ENCODE measurements at regions not wholly inside any gene's neighbourhood (a gene's known extent, or its start where the extent isn't known, plus 50 kb on each side); places are given as distances from the start of the nearest gene placed in this dataset.

DNA sequence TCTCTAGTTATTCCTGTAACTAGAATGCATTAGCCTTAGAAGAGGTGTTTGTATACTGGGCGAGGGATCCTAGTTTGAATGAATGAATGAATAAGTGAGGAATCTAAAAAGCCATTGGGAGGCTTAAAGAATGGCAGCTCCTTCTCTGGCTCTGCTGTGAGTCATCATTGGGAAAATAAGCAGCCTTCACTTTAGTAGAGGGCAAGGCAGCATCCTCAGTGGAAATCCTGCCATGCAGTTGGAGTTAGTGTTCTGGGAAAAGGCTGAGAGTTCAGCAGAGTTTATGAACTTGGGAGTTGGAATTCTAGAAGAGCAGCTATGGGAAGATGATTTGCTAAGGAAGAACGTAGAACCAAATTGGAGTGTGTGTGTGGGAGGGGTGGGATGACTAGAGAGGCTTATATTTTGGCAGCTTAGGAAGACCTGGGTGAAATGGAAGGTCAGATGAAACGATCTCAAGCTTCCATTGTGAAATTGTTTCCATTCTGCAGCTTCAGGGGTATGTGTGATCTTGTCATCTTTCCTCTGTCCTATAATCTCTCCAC is 120.8 kb downstream of the PTCSC3 start:
- TF ChIP-seq, protein P1, sequence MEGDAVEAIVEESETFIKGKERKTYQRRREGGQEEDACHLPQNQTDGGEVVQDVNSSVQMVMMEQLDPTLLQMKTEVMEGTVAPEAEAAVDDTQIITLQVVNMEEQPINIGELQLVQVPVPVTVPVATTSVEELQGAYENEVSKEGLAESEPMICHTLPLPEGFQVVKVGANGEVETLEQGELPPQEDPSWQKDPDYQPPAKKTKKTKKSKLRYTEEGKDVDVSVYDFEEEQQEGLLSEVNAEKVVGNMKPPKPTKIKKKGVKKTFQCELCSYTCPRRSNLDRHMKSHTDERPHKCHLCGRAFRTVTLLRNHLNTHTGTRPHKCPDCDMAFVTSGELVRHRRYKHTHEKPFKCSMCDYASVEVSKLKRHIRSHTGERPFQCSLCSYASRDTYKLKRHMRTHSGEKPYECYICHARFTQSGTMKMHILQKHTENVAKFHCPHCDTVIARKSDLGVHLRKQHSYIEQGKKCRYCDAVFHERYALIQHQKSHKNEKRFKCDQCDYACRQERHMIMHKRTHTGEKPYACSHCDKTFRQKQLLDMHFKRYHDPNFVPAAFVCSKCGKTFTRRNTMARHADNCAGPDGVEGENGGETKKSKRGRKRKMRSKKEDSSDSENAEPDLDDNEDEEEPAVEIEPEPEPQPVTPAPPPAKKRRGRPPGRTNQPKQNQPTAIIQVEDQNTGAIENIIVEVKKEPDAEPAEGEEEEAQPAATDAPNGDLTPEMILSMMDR (IDR thresholded peaks at IDR 0.05; ENCODE audit: insufficient read depth, low read depth, low read length), result no peak
- no peak for TF ChIP-seq EZH2 (IDR thresholded peaks at IDR 0.05; ENCODE audit: insufficient read depth, low read length)
- H3K4me3 Mint-ChIP-seq (ENCODE audit: unreplicated experiment), result no peak overlapping the region
- Histone ChIP-seq H3K4me1 (ENCODE audit: insufficient read depth, low read length) (peaks cover 4% of the 10 kb centered on the region), H3K36me3 (ENCODE audit: insufficient read depth, low read length) (no peaks in the 10 kb centered on the region), H4K20me1 (ENCODE audit: insufficient read depth, low read length) (no peaks in the 10 kb centered on the region), H3K9ac (ENCODE audit: low read length) (no peak overlapping the region), H3K4me2 (ENCODE audit: low read length) (no peak overlapping the region), H3K27me3 (ENCODE audit: insufficient read depth, low read length) (no peaks in the 10 kb centered on the region), H3K79me2 (ENCODE audit: insufficient read depth, low read length) (no peaks in the 10 kb centered on the region), H3K4me3 (ENCODE audit: insufficient read depth, low read depth, low read length) (no peak overlapping the region), H3K9me3 (ENCODE audit: insufficient read depth, low read depth, low read length) (no peaks in the 10 kb centered on the region), H3K27ac (ENCODE audit: low read depth, low read length) (no peak overlapping the region), H2AFZ (ENCODE audit: low read depth, low read length) (no peak overlapping the region)
- H3K9me3 Mint-ChIP-seq (ENCODE audit: unreplicated experiment), result no peaks in the 10 kb centered on the region
- no peaks in the 10 kb centered on the region for H3K36me3 Mint-ChIP-seq (ENCODE audit: low read depth, unreplicated experiment)
- H3K4me1 Mint-ChIP-seq (ENCODE audit: low read depth, unreplicated experiment), result peaks cover 5% of the 10 kb centered on the region
- peak; percentile 13 for DNase-seq (ENCODE audit: low read depth)
- peaks cover 3% of the 10 kb centered on the region for H3K27me3 Mint-ChIP-seq (ENCODE audit: low read depth, unreplicated experiment)
- H3K27ac Mint-ChIP-seq (ENCODE audit: unreplicated experiment), result no peak overlapping the region
- FAIRE-seq, result no peak

DNA sequence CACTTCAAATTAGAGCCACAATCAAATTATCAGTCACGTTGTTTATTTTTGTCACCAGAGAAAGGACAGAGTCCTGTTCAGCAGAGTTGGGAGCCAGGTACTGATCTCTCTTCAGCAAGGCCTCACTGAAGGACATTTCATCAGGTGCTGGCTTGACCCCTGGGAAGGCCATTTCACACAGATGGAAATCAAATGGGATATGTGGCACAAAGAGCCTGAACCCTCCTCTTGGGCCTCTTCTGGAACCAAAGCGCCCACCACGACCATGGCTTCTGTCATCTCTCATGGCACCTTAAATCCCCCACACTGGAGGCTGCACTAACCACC is 121.5 kb downstream of the PTCSC3 start:
- no peaks in the 10 kb centered on the region for H3K9me3 Mint-ChIP-seq (ENCODE audit: unreplicated experiment)
- FAIRE-seq, result no peak
- TF ChIP-seq EZH2 (IDR thresholded peaks at IDR 0.05; ENCODE audit: insufficient read depth, low read length), result no peak
- TF ChIP-seq, protein P1 (IDR thresholded peaks at IDR 0.05; ENCODE audit: insufficient read depth, low read depth, low read length), result no peak
- Histone ChIP-seq H4K20me1 (ENCODE audit: insufficient read depth, low read length) (no peaks in the 10 kb centered on the region), H3K4me2 (ENCODE audit: low read length) (no peak overlapping the region), H3K4me1 (ENCODE audit: insufficient read depth, low read length) (peaks cover 4% of the 10 kb centered on the region), H3K9ac (ENCODE audit: low read length) (no peak overlapping the region), H3K27ac (ENCODE audit: low read depth, low read length) (no peak overlapping the region), H3K4me3 (ENCODE audit: insufficient read depth, low read depth, low read length) (no peak overlapping the region), H3K27me3 (ENCODE audit: insufficient read depth, low read length) (no peaks in the 10 kb centered on the region), H3K36me3 (ENCODE audit: insufficient read depth, low read length) (no peaks in the 10 kb centered on the region), H3K79me2 (ENCODE audit: insufficient read depth, low read length) (no peaks in the 10 kb centered on the region), H2AFZ (ENCODE audit: low read depth, low read length) (no peak overlapping the region), H3K9me3 (ENCODE audit: insufficient read depth, low read depth, low read length) (no peaks in the 10 kb centered on the region)
- no peaks in the 10 kb centered on the region for H3K36me3 Mint-ChIP-seq (ENCODE audit: low read depth, unreplicated experiment)
- H3K27ac Mint-ChIP-seq (ENCODE audit: unreplicated experiment), result no peak overlapping the region
- peaks cover 5% of the 10 kb centered on the region for H3K4me1 Mint-ChIP-seq (ENCODE audit: low read depth, unreplicated experiment)
- H3K4me3 Mint-ChIP-seq (ENCODE audit: unreplicated experiment), result no peak overlapping the region
- H3K27me3 Mint-ChIP-seq (ENCODE audit: low read depth, unreplicated experiment), result peaks cover 3% of the 10 kb centered on the region
- DNase-seq (ENCODE audit: low read depth), result no peak

DNA sequence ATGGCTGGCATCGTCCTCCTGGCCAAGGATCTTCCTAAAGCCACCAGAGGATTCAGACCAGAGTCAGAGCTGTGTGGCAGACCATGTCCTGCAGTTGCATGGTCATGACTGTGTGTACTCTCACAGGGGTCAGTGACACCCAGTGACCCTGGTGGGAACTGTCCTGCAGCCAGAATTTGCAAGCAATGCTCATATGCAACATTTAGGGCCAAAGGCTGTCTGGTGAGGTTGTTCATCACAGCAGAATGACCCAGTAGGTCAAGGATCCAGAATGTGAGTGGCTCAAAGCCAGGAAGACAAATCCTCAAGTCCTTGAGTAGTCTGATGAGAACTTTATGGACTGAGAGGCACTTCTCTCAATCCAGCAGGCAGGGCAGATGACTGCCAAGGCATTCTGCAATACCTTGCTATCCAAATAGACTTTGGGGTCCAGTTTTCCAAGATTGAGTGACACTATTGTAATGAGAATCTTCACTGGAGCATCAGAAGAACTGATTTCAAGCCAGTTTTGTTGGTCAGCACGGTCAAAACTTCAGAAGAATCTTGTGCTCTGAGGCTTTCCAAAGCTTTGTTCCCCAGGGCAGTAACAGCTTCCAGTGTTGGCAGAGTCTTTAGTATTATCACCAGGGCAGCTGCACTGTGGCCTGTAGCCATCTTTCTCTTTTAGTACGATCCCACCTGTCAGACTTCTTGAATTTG is 122.0 kb downstream of the PTCSC3 start:
- no peak overlapping the region for H3K4me3 ChIP-seq (ENCODE audit: insufficient read depth, low read depth, low read length)
- H2AFZ ChIP-seq (ENCODE audit: low read depth, low read length), result no peak overlapping the region
- Mint-ChIP-seq H3K27me3 (ENCODE audit: low read depth, unreplicated experiment) (peaks cover 3% of the 10 kb centered on the region), H3K9me3 (ENCODE audit: unreplicated experiment) (no peaks in the 10 kb centered on the region), H3K36me3 (ENCODE audit: low read depth, unreplicated experiment) (no peaks in the 10 kb centered on the region), H3K27ac (ENCODE audit: unreplicated experiment) (no peak overlapping the region), H3K4me1 (ENCODE audit: low read depth, unreplicated experiment) (peaks cover 5% of the 10 kb centered on the region), H3K4me3 (ENCODE audit: unreplicated experiment) (no peak overlapping the region)
- FAIRE-seq (no peak), DNase-seq (ENCODE audit: low read depth) (no peak)
- H3K79me2 ChIP-seq (ENCODE audit: insufficient read depth, low read length), result no peaks in the 10 kb centered on the region
- H3K36me3 ChIP-seq (ENCODE audit: insufficient read depth, low read length), result no peaks in the 10 kb centered on the region
- no peaks in the 10 kb centered on the region for H3K9me3 ChIP-seq (ENCODE audit: insufficient read depth, low read depth, low read length)
- H3K9ac ChIP-seq (ENCODE audit: low read length), result no peak overlapping the region
- H3K4me1 ChIP-seq (ENCODE audit: insufficient read depth, low read length), result peaks cover 4% of the 10 kb centered on the region
- H3K4me2 ChIP-seq (ENCODE audit: low read length), result no peak overlapping the region
- no peaks in the 10 kb centered on the region for H4K20me1 ChIP-seq (ENCODE audit: insufficient read depth, low read length)
- no peak overlapping the region for H3K27ac ChIP-seq (ENCODE audit: low read depth, low read length)
- TF ChIP-seq EZH2 (IDR thresholded peaks at IDR 0.05; ENCODE audit: insufficient read depth, low read length), result no peak
- TF ChIP-seq, protein P1 (IDR thresholded peaks at IDR 0.05; ENCODE audit: insufficient read depth, low read depth, low read length), result no peak
- no peaks in the 10 kb centered on the region for H3K27me3 ChIP-seq (ENCODE audit: insufficient read depth, low read length)

Measured in astrocyte (in vitro differentiated cells and primary cell).